Right lobe of liver (tissue), 6 donors: ENCODE measurements at regions not wholly inside any gene's neighbourhood (a gene's known extent, or its start where the extent isn't known, plus 50 kb on each side); places are given as distances from the start of the nearest gene placed in this dataset.
A peak's percentile ranks its signal among the peaks of the same experiment; 100 is the strongest.
"Not testable (repeated sequence)": the region's sequence is repeated elsewhere in the genome, so short reads cannot be mapped to it uniquely, and the experiment has no call there.

Experiments
- ATAC-seq, 4 donors: fragments of 200-7000 bp; cut with Tn5 transposase; one replicate each; pipeline ENCODE4 v1.9.1; 2020; ENCODE audit warnings: mild to moderate bottlenecking in 4 of 4, moderate library complexity in 4 of 4
- DNase-seq, 3 donors: peaks; one replicate each; pipeline ENCODE4 v3.0.0-alpha.2; 2020
- H3K27ac ChIP-seq, 3 donors: fragments of 200-600 bp; one replicate each; pipeline ENCODE4 v1.8.0; 2022
- H3K27me3 ChIP-seq, 2 donors: fragments of 200-600 bp; one replicate each; pipeline ENCODE4 v1.8.0; 2022
- H3K36me3 ChIP-seq, 4 donors: fragments of 200-600 bp; sonication (generic) in 1 of 4; one replicate each; pipeline versions ENCODE4 v1.5.1 to v1.8.0; 2017 to 2022; ENCODE audit warnings: control low read depth in 1 of 4
- H3K4me1 ChIP-seq, 4 donors: fragments of 200-600 bp; sonication (generic) in 1 of 4; one replicate each; pipeline versions ENCODE4 v1.5.1 to v1.8.0; 2017 to 2022; ENCODE audit warnings: control low read depth in 1 of 4
- H3K4me3 ChIP-seq, 3 donors: fragments of 200-600 bp; one replicate each; pipeline ENCODE4 v1.8.0; 2022
- H3K9me3 ChIP-seq, 4 donors: fragments of 200-600 bp; sonication (generic) in 1 of 4; one replicate each; pipeline versions ENCODE4 v1.5.1 to v1.8.0; 2017 to 2022; ENCODE audit warnings: control low read depth in 1 of 4
- WGBS: methylation state at CpG from one replicate; pipeline ENCODE4 v1.1.6; 2018; ENCODE audit warnings: low coverage, low lambda C conversion rate; ENCODE audit not compliant: insufficient coverage; ENCODE audit errors: missing lambda C conversion rate; 5-methylcytosine and 5-hydroxymethylcytosine counted together
- intact Hi-C, 2 donors: fragments of 100-400 bp; cut with DNase I; formaldehyde crosslinking; loops; one replicate each; pipeline versions ENCODE4 v1.11.2 to v1.14.1; 2022
- donor health status: DM: no; HTN: yes; CAD: no.
- donor health status: DM: no; HTN: no; CAD: no.
- donor health status: DM: no; HTN: no; CAD: no.
- donor health status: DM: no; HTN: yes; CAD: no.
- donor health status: DM: no; HTN: yes; CAD: no.

- no CpG with 5 or more reads among the region's 41 CpGs for WGBS
- peak in 2 of 4 donors; percentile 22 to 33 for ATAC-seq
Measured at GRCh38 chr15:30195355-30196008, 60.6 kb downstream of the GOLGA8T start.

GRCh38 chr15:30196009-30196375 lies 61.1 kb downstream of the GOLGA8T start:
- peak; percentile 50 to 62 (median 54) for ATAC-seq
- H3K9me3 ChIP-seq, H3K27me3 ChIP-seq, H3K4me3 ChIP-seq, H3K27ac ChIP-seq, intact Hi-C loops, H3K36me3 ChIP-seq, H3K4me1 ChIP-seq: not testable (repeated sequence)
- no CpG with 5 or more reads among the region's 32 CpGs for WGBS
- peak; percentile 27 to 58 (median 46) for DNase-seq

More at GRCh38 chr15:30195355-30196008, 60.6 kb downstream of the GOLGA8T start:
- intact Hi-C loops, DNase-seq, H3K27me3 ChIP-seq, H3K27ac ChIP-seq, H3K4me3 ChIP-seq, H3K4me1 ChIP-seq, H3K36me3 ChIP-seq, H3K9me3 ChIP-seq: not testable (repeated sequence)

- H3K27me3 ChIP-seq, intact Hi-C loops, ATAC-seq, H3K4me3 ChIP-seq, H3K4me1 ChIP-seq, H3K27ac ChIP-seq, H3K36me3 ChIP-seq, H3K9me3 ChIP-seq: not testable (repeated sequence)
- DNase-seq: peak in 1 of 3 donors; percentile 10
- 80% methylated on average over 1 of the region's 12 CpGs for WGBS
Measured at GRCh38 chr15:30196769-30197168, 61.9 kb downstream of the GOLGA8T start.

GRCh38 chr15:30201517-30201916 lies 66.7 kb downstream of the GOLGA8T start:
- H3K36me3 ChIP-seq, H3K9me3 ChIP-seq, H3K27ac ChIP-seq, H3K4me1 ChIP-seq, H3K27me3 ChIP-seq, H3K4me3 ChIP-seq, DNase-seq, intact Hi-C loops: not testable (repeated sequence)
- ATAC-seq: peak in 3 of 4 donors; percentile 34 to 40 (median 38)
- 0% methylated on average over 2 of the region's 4 CpGs for WGBS

- no CpG with 5 or more reads among the region's 5 CpGs for WGBS
- H3K4me1 ChIP-seq, DNase-seq, ATAC-seq, H3K27ac ChIP-seq, H3K36me3 ChIP-seq, intact Hi-C loops, H3K4me3 ChIP-seq, H3K9me3 ChIP-seq, H3K27me3 ChIP-seq: not testable (repeated sequence)
Measured at GRCh38 chr15:30213733-30214132, 78.9 kb downstream of the GOLGA8T start.

- DNase-seq, H3K9me3 ChIP-seq, H3K36me3 ChIP-seq, H3K27me3 ChIP-seq, H3K4me3 ChIP-seq, H3K27ac ChIP-seq, intact Hi-C loops, ATAC-seq, H3K4me1 ChIP-seq: not testable (repeated sequence)
- no CpG with 5 or more reads among the region's 4 CpGs for WGBS
Measured at GRCh38 chr15:30221803-30222202, 87.0 kb downstream of the GOLGA8T start.

GRCh38 chr15:30222798-30223591 lies 88.1 kb downstream of the GOLGA8T start:
- H3K27me3 ChIP-seq, H3K9me3 ChIP-seq, intact Hi-C loops, H3K4me3 ChIP-seq, ATAC-seq, H3K27ac ChIP-seq, H3K4me1 ChIP-seq, DNase-seq, H3K36me3 ChIP-seq: not testable (repeated sequence)
- no CpG with 5 or more reads among the region's 91 CpGs for whole genome bisulfite sequencing

GRCh38 chr15:30225233-30225891 lies 90.5 kb downstream of the GOLGA8T start:
- H3K4me1 ChIP-seq, H3K27me3 ChIP-seq, H3K9me3 ChIP-seq, intact Hi-C loops, H3K36me3 ChIP-seq, H3K27ac ChIP-seq, H3K4me3 ChIP-seq: not testable (repeated sequence)
- WGBS: no CpG with 5 or more reads among the region's 77 CpGs
- DNase-seq: peak in 1 of 3 donors; percentile 20
- peak in 1 of 4 donors; percentile 9 for ATAC-seq

GRCh38 chr15:30261432-30262141 lies 126.7 kb downstream of the GOLGA8T start:
- ATAC-seq (peak in 1 of 4 donors; percentile 29), DNase-seq (peak in 1 of 3 donors; percentile 12)
- intact Hi-C loops, H3K9me3 ChIP-seq, H3K27me3 ChIP-seq, H3K4me3 ChIP-seq, H3K27ac ChIP-seq, H3K4me1 ChIP-seq, H3K36me3 ChIP-seq: not testable (repeated sequence)
- 67% methylated on average over 5 of the region's 23 CpGs for WGBS

GRCh38 chr15:30262142-30262460 lies 127.2 kb downstream of the GOLGA8T start:
- H3K36me3 ChIP-seq, DNase-seq, H3K27me3 ChIP-seq, H3K9me3 ChIP-seq, H3K27ac ChIP-seq, H3K4me1 ChIP-seq, H3K4me3 ChIP-seq, intact Hi-C loops: not testable (repeated sequence)
- WGBS: no CpG with 5 or more reads among the region's 14 CpGs
- peak; percentile 83 to 87 (median 84) for ATAC-seq

GRCh38 chr15:30264000-30264399 lies 129.1 kb downstream of the GOLGA8T start:
- H3K4me3 ChIP-seq, H3K27me3 ChIP-seq, intact Hi-C loops, H3K36me3 ChIP-seq, H3K4me1 ChIP-seq, H3K9me3 ChIP-seq, H3K27ac ChIP-seq: not testable (repeated sequence)
- 21% methylated on average over 2 of the region's 4 CpGs for whole genome bisulfite sequencing
- ATAC-seq: peak; percentile 35 to 51 (median 38)
- DNase-seq: peak in 2 of 3 donors; percentile 9 to 26
